ENCODE measurements at regions not wholly inside any gene's neighbourhood (a gene's known extent, or its start where the extent isn't known, plus 50 kb on each side); places are given as distances from the start of the nearest gene placed in this dataset.

DNA sequence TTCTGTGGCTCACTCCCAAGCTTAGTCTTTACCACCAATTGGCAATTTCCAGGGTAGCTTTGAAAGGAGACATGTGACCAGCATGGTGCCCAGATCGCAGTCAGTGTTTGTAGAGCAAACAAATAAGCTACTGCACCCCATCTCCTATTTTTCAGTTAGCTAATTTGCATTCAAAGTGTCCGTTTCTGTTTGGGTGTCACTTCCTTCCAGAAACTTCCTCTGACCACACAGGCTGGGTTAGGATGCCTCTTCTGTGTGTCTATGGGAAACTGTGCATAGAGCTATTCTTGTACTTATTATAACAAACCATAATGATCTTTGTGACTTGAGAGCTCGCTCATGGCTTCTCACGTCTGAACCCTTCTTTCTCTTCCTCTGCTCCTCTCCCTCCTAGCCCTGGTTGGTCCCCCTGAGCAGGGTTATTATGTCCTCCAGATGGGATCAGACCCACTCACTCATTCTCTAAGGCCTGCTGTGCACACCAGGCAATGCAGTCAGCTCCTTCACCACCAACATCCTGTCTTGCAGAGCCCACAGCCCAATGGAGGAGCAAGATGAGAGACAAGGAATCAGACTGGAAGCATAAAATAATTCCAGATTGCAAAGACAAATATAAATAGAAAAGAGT, 101.2 kb upstream of the ALK start:
- H4K20me1 ChIP-seq (ENCODE audit: insufficient read depth): no peaks in the 10 kb centered on the region
- H3K27ac ChIP-seq: no peak overlapping the region
- no peak overlapping the region for H3K4me3 ChIP-seq (IDR thresholded peaks at IDR 0.05; ENCODE audit: insufficient read depth, low read depth, low read length)
- H3K4me1 ChIP-seq (ENCODE audit: low read depth, poor library complexity, severe bottlenecking): no peaks in the 10 kb centered on the region
- TF ChIP-seq, protein P1, sequence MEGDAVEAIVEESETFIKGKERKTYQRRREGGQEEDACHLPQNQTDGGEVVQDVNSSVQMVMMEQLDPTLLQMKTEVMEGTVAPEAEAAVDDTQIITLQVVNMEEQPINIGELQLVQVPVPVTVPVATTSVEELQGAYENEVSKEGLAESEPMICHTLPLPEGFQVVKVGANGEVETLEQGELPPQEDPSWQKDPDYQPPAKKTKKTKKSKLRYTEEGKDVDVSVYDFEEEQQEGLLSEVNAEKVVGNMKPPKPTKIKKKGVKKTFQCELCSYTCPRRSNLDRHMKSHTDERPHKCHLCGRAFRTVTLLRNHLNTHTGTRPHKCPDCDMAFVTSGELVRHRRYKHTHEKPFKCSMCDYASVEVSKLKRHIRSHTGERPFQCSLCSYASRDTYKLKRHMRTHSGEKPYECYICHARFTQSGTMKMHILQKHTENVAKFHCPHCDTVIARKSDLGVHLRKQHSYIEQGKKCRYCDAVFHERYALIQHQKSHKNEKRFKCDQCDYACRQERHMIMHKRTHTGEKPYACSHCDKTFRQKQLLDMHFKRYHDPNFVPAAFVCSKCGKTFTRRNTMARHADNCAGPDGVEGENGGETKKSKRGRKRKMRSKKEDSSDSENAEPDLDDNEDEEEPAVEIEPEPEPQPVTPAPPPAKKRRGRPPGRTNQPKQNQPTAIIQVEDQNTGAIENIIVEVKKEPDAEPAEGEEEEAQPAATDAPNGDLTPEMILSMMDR (conservative IDR thresholded peaks at IDR 0.05; ENCODE audit: low read depth, low read length): no peak
- H3K9ac ChIP-seq: no peak overlapping the region
- H3K27me3 ChIP-seq (ENCODE audit: insufficient read depth, low read depth): no peaks in the 10 kb centered on the region
- H3K36me3 ChIP-seq (ENCODE audit: insufficient read depth): no peaks in the 10 kb centered on the region
- H3K79me2 ChIP-seq (ENCODE audit: insufficient read depth, low read depth): no peaks in the 10 kb centered on the region
- no peak overlapping the region for H3K4me2 ChIP-seq
- H2AFZ ChIP-seq (ENCODE audit: low read depth): no peak overlapping the region

GRCh38 chr2:30024281-30024680, 102.9 kb upstream of the ALK start:
- Histone ChIP-seq H3K4me3 (IDR thresholded peaks at IDR 0.05; ENCODE audit: insufficient read depth, low read depth, low read length) (no peak overlapping the region), H3K27ac (no peak overlapping the region)
- TF ChIP-seq, protein P1 (conservative IDR thresholded peaks at IDR 0.05; ENCODE audit: low read depth, low read length): no peak

GRCh38 chr2:30026091-30027055, 105.0 kb upstream of the ALK start:
- H3K27me3 ChIP-seq (ENCODE audit: insufficient read depth, low read depth): no peaks in the 10 kb centered on the region

More at GRCh38 chr2:30024281-30024680, 102.9 kb upstream of the ALK start:
- H4K20me1 ChIP-seq (ENCODE audit: insufficient read depth): no peaks in the 10 kb centered on the region
- H3K4me2 ChIP-seq: no peak overlapping the region
- no peaks in the 10 kb centered on the region for H3K36me3 ChIP-seq (ENCODE audit: insufficient read depth)
- H3K27me3 ChIP-seq (ENCODE audit: insufficient read depth, low read depth): no peaks in the 10 kb centered on the region
- no peak overlapping the region for H2AFZ ChIP-seq (ENCODE audit: low read depth)
- no peaks in the 10 kb centered on the region for H3K79me2 ChIP-seq (ENCODE audit: insufficient read depth, low read depth)
- H3K9ac ChIP-seq: no peak overlapping the region
- H3K4me1 ChIP-seq (ENCODE audit: low read depth, poor library complexity, severe bottlenecking): no peaks in the 10 kb centered on the region

DNA sequence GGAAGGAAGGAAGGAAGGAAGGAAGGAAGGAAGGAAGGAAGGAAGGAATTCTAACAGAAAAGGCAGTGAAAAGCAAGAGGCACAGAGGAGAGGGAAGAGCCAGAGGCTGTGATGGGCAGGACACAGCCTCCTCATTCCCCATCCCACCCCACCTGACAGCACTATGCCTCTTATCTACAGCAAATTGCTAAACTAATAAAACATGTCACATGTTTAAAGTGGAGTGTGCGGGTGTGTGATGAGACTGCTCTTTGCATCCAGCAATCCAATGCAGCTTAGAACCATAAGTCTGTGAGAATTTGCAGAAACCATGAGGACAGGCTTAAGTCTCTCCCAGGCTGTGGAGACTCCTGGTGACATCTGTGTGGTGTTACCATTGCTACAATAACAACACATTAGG, 108.4 kb upstream of the ALK start:
- TF ChIP-seq, protein P1 (conservative IDR thresholded peaks at IDR 0.05; ENCODE audit: low read depth, low read length): no peak
- Histone ChIP-seq H3K27ac (no peak overlapping the region), H3K27me3 (ENCODE audit: insufficient read depth, low read depth) (no peaks in the 10 kb centered on the region), H3K79me2 (ENCODE audit: insufficient read depth, low read depth) (no peaks in the 10 kb centered on the region), H2AFZ (ENCODE audit: low read depth) (no peak overlapping the region), H3K36me3 (ENCODE audit: insufficient read depth) (no peaks in the 10 kb centered on the region), H3K4me1 (ENCODE audit: low read depth, poor library complexity, severe bottlenecking) (no peaks in the 10 kb centered on the region), H3K4me3 (IDR thresholded peaks at IDR 0.05; ENCODE audit: insufficient read depth, low read depth, low read length) (no peak overlapping the region), H3K4me2 (no peak overlapping the region), H4K20me1 (ENCODE audit: insufficient read depth) (no peaks in the 10 kb centered on the region), H3K9ac (no peak overlapping the region)

More at GRCh38 chr2:30026091-30027055, 105.0 kb upstream of the ALK start:
- Histone ChIP-seq H3K36me3 (ENCODE audit: insufficient read depth) (no peaks in the 10 kb centered on the region), H3K27ac (no peak overlapping the region), H2AFZ (ENCODE audit: low read depth) (no peak overlapping the region), H3K4me2 (no peak overlapping the region), H4K20me1 (ENCODE audit: insufficient read depth) (no peaks in the 10 kb centered on the region), H3K9ac (no peak overlapping the region), H3K4me3 (IDR thresholded peaks at IDR 0.05; ENCODE audit: insufficient read depth, low read depth, low read length) (no peak overlapping the region), H3K79me2 (ENCODE audit: insufficient read depth, low read depth) (no peaks in the 10 kb centered on the region), H3K4me1 (ENCODE audit: low read depth, poor library complexity, severe bottlenecking) (no peaks in the 10 kb centered on the region)
- TF ChIP-seq, protein P1 (conservative IDR thresholded peaks at IDR 0.05; ENCODE audit: low read depth, low read length): 0 out of 2 replicates have a peak, but pooled peaks have one; percentile 30

Data from KMS-11 (cell line).